ENCODE measurements at regions not wholly inside any gene's neighbourhood (a gene's known extent, or its start where the extent isn't known, plus 50 kb on each side); places are given as distances from the start of the nearest gene placed in this dataset.

GRCh38 chr7:138233189-138233588 lies 156.9 kb downstream of the AKR1D1 start:
- ATAC-seq (no peak), DNase-seq (ENCODE audit: low read depth, low spot score) (no peak)
- no peaks in the 10 kb centered on the region for H3K36me3 ChIP-seq (ENCODE audit: control insufficient read depth in 1 of 2, insufficient read depth in 2 of 2, low read length in 2 of 2)
- no peaks in the 10 kb centered on the region for H3K4me1 ChIP-seq (ENCODE audit: control insufficient read depth in 1 of 2, insufficient read depth in 2 of 2, low read length in 2 of 2)
- H3K79me2 ChIP-seq (ENCODE audit: insufficient read depth, low read length) = no peaks in the 10 kb centered on the region
- RAD21 ChIA-PET (ENCODE audit: low non-redundant PET in 1 of 2, low total read pairs in 2 of 2, uncharacterized antibody in 2 of 2, unreplicated experiment in 2 of 2) = no interaction called here
- H4K20me1 ChIP-seq (ENCODE audit: insufficient read depth) = no peaks in the 10 kb centered on the region
- H3K4me2 ChIP-seq (ENCODE audit: low read length) = no peak overlapping the region
- no peak overlapping the region for H2AFZ ChIP-seq (ENCODE audit: low read depth, low read length, poor library complexity, severe bottlenecking)
- intact Hi-C loops (cut with micrococcal nuclease) = no loop called here
- POLR2A ChIA-PET = no interaction called here
- H3K27ac ChIP-seq (ENCODE audit: low read depth, low read length) = no peak overlapping the region
- no peak for TF ChIP-seq EGR1 (IDR thresholded peaks at IDR 0.05; ENCODE audit: low read depth)
- TF ChIP-seq POLR2AphosphoS5 (IDR thresholded peaks at IDR 0.05; ENCODE audit: low read depth, low read length) = no peak
- no peak for TF ChIP-seq SRF (IDR thresholded peaks at IDR 0.05; ENCODE audit: low read depth)
- TF ChIP-seq SIN3A (IDR thresholded peaks at IDR 0.05; ENCODE audit: low read depth) = no peak
- no peak for TF ChIP-seq EZH2 (IDR thresholded peaks at IDR 0.05)
- TF ChIP-seq ZBTB33 (IDR thresholded peaks at IDR 0.05; ENCODE audit: extremely low read depth, insufficient replicate concordance, low read length) = no peak
- TF ChIP-seq ATF3 (IDR thresholded peaks at IDR 0.05) = no peak
- TF ChIP-seq TCF7L2 (IDR thresholded peaks at IDR 0.05; ENCODE audit: borderline replicate concordance, extremely low read depth, insufficient read depth, insufficient read length) = no peak
- TF ChIP-seq MAX (IDR thresholded peaks at IDR 0.05) = no peak
- H3K9me2 ChIP-seq (ENCODE audit: insufficient read depth) = no peaks in the 10 kb centered on the region
- CTCF ChIA-PET = no interaction called here
- no TSS peak for BruUV-seq (replicated peaks)
- no peak overlapping the region for H3K4me3 ChIP-seq (replicated peaks in 1 of 2; ENCODE audit: low read depth in 1 of 2, low read length in 2 of 2)
- H3K9ac ChIP-seq (ENCODE audit: low read length) = no peak overlapping the region
- H3K27me3 ChIP-seq (ENCODE audit: insufficient read depth, low read length) = no peaks in the 10 kb centered on the region
- H3K9me3 ChIP-seq (ENCODE audit: control insufficient read depth in 1 of 2, insufficient read depth in 1 of 2, low read depth in 1 of 2, low read length in 2 of 2) = no peaks in the 10 kb centered on the region

Measured in HCT116 (cell line).